ENCODE measurements at regions not wholly inside any gene's neighbourhood (a gene's known extent, or its start where the extent isn't known, plus 50 kb on each side); places are given as distances from the start of the nearest gene placed in this dataset.

DNA sequence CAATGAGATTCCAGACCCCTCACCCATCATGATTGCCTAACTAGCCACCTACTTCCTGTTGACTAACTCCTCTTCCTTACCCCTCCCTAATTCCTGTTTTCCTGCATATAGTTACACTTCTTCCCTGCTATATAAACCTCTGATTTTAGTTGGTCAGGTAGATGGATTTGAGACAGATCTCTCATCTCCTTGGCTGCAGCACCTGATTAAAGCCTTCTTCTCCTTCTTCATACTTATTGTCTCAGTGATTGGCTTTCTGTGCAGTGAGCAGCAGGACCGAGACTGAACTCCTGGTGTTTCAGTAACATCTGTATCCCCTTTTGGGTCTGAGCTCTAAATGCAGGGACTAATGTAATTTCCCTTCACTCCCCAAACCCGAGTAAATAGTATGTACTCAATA lies 51.7 kb upstream of the ATXN1 start:
- Histone ChIP-seq H3K36me3 (replicated peaks in 1 of 2) (no peaks in the 10 kb centered on the region), H3K27ac (no peak overlapping the region), H3K4me1 (replicated peaks in 1 of 2) (no peaks in the 10 kb centered on the region), H3K27me3 (no peaks in the 10 kb centered on the region), H3K4me3 (no peak overlapping the region), H3K9me3 (replicated peaks in 1 of 3) (no peaks in the 10 kb centered on the region)
- 89 to 94% (median 92%) methylated on average over 2 of the region's 2 CpGs for WGBS, 4 donors
- TF ChIP-seq, protein P1, sequence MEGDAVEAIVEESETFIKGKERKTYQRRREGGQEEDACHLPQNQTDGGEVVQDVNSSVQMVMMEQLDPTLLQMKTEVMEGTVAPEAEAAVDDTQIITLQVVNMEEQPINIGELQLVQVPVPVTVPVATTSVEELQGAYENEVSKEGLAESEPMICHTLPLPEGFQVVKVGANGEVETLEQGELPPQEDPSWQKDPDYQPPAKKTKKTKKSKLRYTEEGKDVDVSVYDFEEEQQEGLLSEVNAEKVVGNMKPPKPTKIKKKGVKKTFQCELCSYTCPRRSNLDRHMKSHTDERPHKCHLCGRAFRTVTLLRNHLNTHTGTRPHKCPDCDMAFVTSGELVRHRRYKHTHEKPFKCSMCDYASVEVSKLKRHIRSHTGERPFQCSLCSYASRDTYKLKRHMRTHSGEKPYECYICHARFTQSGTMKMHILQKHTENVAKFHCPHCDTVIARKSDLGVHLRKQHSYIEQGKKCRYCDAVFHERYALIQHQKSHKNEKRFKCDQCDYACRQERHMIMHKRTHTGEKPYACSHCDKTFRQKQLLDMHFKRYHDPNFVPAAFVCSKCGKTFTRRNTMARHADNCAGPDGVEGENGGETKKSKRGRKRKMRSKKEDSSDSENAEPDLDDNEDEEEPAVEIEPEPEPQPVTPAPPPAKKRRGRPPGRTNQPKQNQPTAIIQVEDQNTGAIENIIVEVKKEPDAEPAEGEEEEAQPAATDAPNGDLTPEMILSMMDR (IDR thresholded peaks at IDR 0.05): no peak
- TF ChIP-seq POLR2A (IDR thresholded peaks at IDR 0.05): no peak
- intact Hi-C loops (cut with DNase I): no loop called here
- no peak for DNase-seq

DNA sequence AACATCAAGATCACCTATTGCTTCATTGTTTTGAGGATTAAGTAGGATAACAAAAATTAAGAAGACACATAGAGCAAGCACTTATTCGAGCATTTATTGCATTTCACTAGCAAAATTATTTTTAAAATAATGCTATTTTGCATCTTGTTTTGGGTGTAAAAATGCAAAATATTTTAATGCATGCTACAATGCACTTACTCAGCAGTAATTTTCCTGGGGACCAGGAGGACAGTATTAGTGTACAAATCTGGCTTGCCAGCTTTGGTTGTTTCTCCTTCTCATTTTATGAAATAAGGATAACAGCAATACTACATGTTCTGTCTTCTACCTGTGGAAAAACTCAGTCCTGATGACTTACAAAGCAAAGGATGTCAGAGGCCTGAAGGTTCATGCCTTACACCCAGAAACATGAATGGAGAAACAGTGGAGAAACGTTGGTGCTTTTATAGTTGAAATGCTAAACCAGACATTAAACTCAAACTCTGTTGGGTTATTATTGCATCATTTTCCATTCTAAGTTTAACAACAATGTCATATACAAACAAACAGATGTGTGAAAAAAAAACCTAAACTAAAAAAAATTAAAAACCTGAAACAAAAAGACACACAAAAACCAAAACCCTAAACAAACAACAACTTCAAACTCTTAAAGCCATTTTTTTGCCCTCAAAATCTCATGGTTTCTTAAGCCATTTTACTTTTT lies 50.2 kb upstream of the ATXN1 start:
- H3K4me1 ChIP-seq (replicated peaks in 1 of 2): no peaks in the 10 kb centered on the region
- WGBS, 4 donors: 60 to 72% (median 64%) methylated on average over 2 of the region's 2 CpGs
- no peaks in the 10 kb centered on the region for H3K36me3 ChIP-seq (replicated peaks in 1 of 2)
- no peak for DNase-seq
- H3K9me3 ChIP-seq (replicated peaks in 1 of 3): no peaks in the 10 kb centered on the region
- no peak overlapping the region for H3K27ac ChIP-seq
- H3K4me3 ChIP-seq: no peak overlapping the region
- H3K27me3 ChIP-seq: no peaks in the 10 kb centered on the region
- no peak for TF ChIP-seq POLR2A (IDR thresholded peaks at IDR 0.05)
- TF ChIP-seq, protein P1 (IDR thresholded peaks at IDR 0.05): no peak
- intact Hi-C loops (cut with DNase I): no loop called here

All from adrenal gland (tissue), 9 donors.